ENCODE measurements at regions not wholly inside any gene's neighbourhood (a gene's known extent, or its start where the extent isn't known, plus 50 kb on each side); places are given as distances from the start of the nearest gene placed in this dataset.
"Not testable (repeated sequence)": the region's sequence is repeated elsewhere in the genome, so short reads cannot be mapped to it uniquely, and the experiment has no call there.

DNA sequence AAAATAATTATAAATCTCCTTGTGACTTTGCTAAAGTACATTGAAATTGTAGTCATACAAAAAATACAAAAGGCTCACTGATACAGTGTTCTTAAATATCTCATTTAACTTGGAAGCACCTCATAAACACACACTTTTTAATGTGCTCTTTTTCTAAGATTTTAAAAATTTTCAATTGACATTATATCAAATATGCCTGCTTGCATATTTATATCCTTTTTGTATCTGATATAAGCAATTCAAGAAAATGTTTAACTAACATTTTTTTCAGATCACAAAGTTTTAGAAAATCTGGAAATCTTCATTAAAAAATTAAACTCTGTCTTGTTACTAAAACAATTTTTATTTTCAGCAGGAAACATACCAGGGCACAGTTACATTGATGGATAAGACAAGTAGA is 661.5 kb downstream of the REEP3 start:
- TF ChIP-seq, protein P1, sequence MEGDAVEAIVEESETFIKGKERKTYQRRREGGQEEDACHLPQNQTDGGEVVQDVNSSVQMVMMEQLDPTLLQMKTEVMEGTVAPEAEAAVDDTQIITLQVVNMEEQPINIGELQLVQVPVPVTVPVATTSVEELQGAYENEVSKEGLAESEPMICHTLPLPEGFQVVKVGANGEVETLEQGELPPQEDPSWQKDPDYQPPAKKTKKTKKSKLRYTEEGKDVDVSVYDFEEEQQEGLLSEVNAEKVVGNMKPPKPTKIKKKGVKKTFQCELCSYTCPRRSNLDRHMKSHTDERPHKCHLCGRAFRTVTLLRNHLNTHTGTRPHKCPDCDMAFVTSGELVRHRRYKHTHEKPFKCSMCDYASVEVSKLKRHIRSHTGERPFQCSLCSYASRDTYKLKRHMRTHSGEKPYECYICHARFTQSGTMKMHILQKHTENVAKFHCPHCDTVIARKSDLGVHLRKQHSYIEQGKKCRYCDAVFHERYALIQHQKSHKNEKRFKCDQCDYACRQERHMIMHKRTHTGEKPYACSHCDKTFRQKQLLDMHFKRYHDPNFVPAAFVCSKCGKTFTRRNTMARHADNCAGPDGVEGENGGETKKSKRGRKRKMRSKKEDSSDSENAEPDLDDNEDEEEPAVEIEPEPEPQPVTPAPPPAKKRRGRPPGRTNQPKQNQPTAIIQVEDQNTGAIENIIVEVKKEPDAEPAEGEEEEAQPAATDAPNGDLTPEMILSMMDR (IDR thresholded peaks at IDR 0.05) = no peak
- Histone ChIP-seq H3K27ac (no peak overlapping the region), H3K4me3 (no peak overlapping the region), H3K9me3 (no peaks in the 10 kb centered on the region), H3K36me3 (no peaks in the 10 kb centered on the region), H3K4me1 (no peaks in the 10 kb centered on the region), H3K27me3 (no peaks in the 10 kb centered on the region)
- no peak for DNase-seq
- intact Hi-C loops (cut with DNase I; ENCODE audit: low total_unique reads) = no loop called here

DNA sequence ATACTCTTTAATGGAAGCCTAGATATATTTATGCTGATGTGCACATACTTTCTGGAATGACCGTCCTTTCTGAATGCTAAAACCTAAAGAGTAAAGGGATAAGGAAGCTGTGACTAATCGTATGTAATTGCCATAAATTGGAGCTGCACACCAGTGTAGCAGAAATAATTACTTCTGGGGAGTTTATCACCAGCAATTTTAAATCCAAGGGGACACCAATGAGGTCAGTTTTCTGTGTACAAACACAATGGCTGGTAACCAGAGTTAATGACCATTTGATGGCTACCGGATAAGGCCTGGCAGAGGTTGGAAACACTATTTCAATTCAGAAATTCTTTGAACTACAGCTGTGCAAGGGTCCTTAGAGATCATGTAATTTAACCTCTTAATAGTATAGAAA is 670.1 kb downstream of the REEP3 start:
- Histone ChIP-seq H3K4me3 (no peak overlapping the region), H3K4me1 (no peaks in the 10 kb centered on the region), H3K27me3 (no peaks in the 10 kb centered on the region), H3K9me3 (no peaks in the 10 kb centered on the region), H3K27ac (no peak overlapping the region), H3K36me3 (no peaks in the 10 kb centered on the region)
- no peak for DNase-seq
- intact Hi-C loops (cut with DNase I; ENCODE audit: low total_unique reads) = no loop called here
- TF ChIP-seq, protein P1 (IDR thresholded peaks at IDR 0.05) = no peak

DNA sequence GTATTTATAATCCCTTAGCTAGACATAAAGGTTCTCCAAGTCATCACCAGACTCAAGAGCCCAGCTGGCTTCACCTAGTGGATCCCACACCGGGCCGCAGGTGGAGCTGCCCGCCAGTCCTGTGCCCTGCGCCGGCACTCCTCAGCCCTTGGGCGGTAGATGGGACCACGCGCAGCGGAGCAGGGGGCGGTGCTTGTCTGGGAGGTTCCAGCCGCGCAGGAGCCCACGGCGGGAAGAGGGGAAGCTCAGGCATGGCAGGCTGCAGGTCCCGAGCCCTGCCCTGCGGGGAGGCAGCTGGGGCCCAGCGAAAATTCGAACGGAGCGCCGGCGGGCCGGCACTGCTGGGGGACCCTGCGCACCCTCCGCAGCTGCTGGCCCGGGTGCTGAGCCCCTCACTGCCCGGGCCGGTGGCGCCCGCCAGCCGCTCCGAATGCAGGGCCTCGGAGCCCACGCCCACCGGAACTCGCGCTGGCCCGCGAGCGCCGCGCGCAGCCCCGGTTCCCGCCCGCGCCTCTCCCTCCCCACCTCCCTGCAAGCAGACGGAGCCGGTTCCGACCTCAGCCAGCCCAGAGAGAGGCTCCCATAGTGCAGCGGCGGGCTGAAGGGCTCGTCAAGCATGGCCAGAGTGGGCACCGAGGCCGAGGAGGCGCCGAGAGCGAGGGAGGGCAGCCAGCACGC is 675.6 kb downstream of the REEP3 start:
- H3K9me3 ChIP-seq = no peaks in the 10 kb centered on the region
- H3K27ac ChIP-seq = no peak overlapping the region
- no peak for DNase-seq
- no peaks in the 10 kb centered on the region for H3K36me3 ChIP-seq
- no peak overlapping the region for H3K4me3 ChIP-seq
- H3K4me1 ChIP-seq = no peaks in the 10 kb centered on the region
- no peaks in the 10 kb centered on the region for H3K27me3 ChIP-seq
- intact Hi-C loops (cut with DNase I; ENCODE audit: low total_unique reads) = no loop called here
- TF ChIP-seq, protein P1 (IDR thresholded peaks at IDR 0.05) = no peak

DNA sequence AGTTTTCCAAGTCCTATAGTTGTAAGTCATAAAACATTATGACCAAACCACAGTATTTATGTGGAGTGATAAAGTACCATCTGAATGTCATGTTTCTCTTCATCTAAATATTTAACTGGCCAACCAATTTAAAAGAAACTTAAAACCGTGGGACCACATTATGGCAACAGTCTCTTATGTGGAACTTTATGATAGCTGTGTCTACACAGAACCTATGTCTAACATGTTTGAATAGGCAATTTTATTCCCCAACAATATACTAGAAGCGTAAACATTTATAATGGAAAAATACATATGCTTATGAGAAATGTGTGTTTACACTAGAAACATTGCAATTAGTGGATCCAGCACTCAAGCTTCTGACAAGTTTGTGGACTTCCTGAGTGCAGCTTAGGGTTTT is 680.7 kb downstream of the REEP3 start:
- H3K27me3 ChIP-seq = no peaks in the 10 kb centered on the region
- TF ChIP-seq, protein P1 (IDR thresholded peaks at IDR 0.05) = no peak
- intact Hi-C loops (cut with DNase I; ENCODE audit: low total_unique reads) = no loop called here
- peaks cover 0 to 5% (median 0%) of the 10 kb centered on the region in 4 donors for H3K4me1 ChIP-seq
- no peaks in the 10 kb centered on the region for H3K9me3 ChIP-seq
- no peaks in the 10 kb centered on the region for H3K36me3 ChIP-seq
- H3K27ac ChIP-seq = no peak overlapping the region
- no peak overlapping the region for H3K4me3 ChIP-seq
- DNase-seq = no peak

DNA sequence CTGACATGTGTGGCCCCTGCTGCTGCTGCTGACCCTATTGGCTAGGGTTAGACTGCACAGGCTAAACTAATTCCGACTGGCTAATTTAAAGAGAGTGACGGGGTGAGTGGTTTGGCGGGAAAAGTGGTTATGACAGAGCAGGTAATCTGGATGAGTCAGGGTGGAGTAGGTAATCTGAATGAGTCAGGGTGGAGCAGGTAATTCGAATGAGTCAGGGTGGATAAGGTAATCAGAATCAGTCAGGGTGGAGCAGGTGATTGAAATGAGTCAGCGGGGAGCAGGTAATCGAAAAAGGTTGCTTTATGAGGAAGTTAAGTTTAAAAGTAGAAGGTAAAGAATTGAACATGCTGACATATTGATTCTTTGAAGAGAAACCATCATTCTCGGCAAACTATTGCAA is 683.3 kb downstream of the REEP3 start:
- DNase-seq; intact Hi-C loops (cut with DNase I; ENCODE audit: low total_unique reads); H3K27ac ChIP-seq; H3K4me3 ChIP-seq; H3K9me3 ChIP-seq; H3K36me3 ChIP-seq; H3K27me3 ChIP-seq: not testable (repeated sequence)
- H3K4me1 ChIP-seq = peaks cover 0 to 15% (median 0%) of the 10 kb centered on the region in 4 donors

DNA sequence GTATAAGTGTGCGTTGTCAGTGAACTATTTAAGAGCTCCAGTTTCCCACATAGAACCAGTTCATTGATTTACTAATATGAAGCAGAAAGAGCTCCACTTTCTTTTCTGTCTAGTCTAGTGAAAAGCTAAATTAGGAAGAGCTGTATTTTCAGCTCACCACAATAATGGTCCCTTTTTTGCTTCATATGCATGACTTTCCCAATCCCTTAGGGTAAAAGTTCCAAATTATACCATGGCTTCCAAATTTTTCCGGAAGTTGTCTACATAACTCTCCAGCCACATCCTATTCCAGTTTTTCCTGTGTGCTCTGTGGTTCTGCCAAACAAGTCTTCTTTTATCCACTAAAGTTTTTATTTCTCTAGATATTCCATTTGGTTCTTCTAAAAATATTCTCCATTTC is 685.2 kb downstream of the REEP3 start:
- H3K4me3 ChIP-seq = no peak overlapping the region
- H3K36me3 ChIP-seq = no peaks in the 10 kb centered on the region
- no peak overlapping the region for H3K27ac ChIP-seq
- intact Hi-C loops (cut with DNase I; ENCODE audit: low total_unique reads) = no loop called here
- no peaks in the 10 kb centered on the region for H3K9me3 ChIP-seq
- no peaks in the 10 kb centered on the region for H3K27me3 ChIP-seq
- peaks cover 0 to 24% (median 0%) of the 10 kb centered on the region in 4 donors for H3K4me1 ChIP-seq
- no peak for DNase-seq
- TF ChIP-seq, protein P1 (IDR thresholded peaks at IDR 0.05) = no peak
